Testis (tissue), 2 donors: ENCODE measurements at regions not wholly inside any gene's neighbourhood (a gene's known extent, or its start where the extent isn't known, plus 50 kb on each side); places are given as distances from the start of the nearest gene placed in this dataset.
"Not testable (repeated sequence)": the region's sequence is repeated elsewhere in the genome, so short reads cannot be mapped to it uniquely, and the experiment has no call there.

Source experiments
- DNase-seq: peaks from one replicate; pipeline ENCODE4 v3.0.0-alpha.2; 2019
- H3K27ac ChIP-seq, 2 donors: fragments of 200-600 bp; sonication (generic); one replicate each; pipeline ENCODE4 v1.5.1; 2019
- H3K27me3 ChIP-seq: fragments of 200-600 bp; sonication (generic); one replicate; pipeline ENCODE4 v1.5.1; 2019
- H3K36me3 ChIP-seq: fragments of 200-600 bp; sonication (generic); one replicate; pipeline ENCODE4 v1.5.1; 2017; ENCODE audit warnings: low read depth; ENCODE audit errors: missing control alignments
- H3K4me1 ChIP-seq: fragments of 200-600 bp; sonication (generic); one replicate; pipeline ENCODE4 v1.5.1; 2019
- H3K4me3 ChIP-seq, 2 donors: fragments of 200-600 bp; sonication (generic); one replicate each; pipeline ENCODE4 v1.5.1; 2017 to 2019
- H3K9me3 ChIP-seq: fragments of 200-600 bp; sonication (generic); one replicate; pipeline ENCODE4 v1.5.1; 2017
- POLR2A ChIP-seq: fragments of 450-650 bp; IDR thresholded peaks from one replicate; pipeline ENCODE4 v1.6.1; 2017; ENCODE audit warnings: antibody characterized with exemption, mild to moderate bottlenecking, moderate library complexity
- WGBS, 2 donors: methylation state at CpG; one replicate each; pipeline ENCODE4 v1.1.5; 2018; 5-methylcytosine and 5-hydroxymethylcytosine counted together
- intact Hi-C: fragments of 100-400 bp; cut with DNase I; formaldehyde crosslinking; loops from one replicate; pipeline ENCODE4 v1.15.1; 2023; ENCODE audit warnings: low total_unique reads
- TF ChIP-seq, protein P1 (sequence below), 3 experiments: fragments of 450-650 bp in 2 of 3; fragments of 200-600 bp in 1 of 3; sonication (generic) in 1 of 3; IDR thresholded peaks; one replicate each; pipeline ENCODE4 v1.5.1; 2016 to 2019; ENCODE audit warnings: antibody characterized with exemption in 3 of 3, mild to moderate bottlenecking in 2 of 3, moderate library complexity in 1 of 3

DNA sequence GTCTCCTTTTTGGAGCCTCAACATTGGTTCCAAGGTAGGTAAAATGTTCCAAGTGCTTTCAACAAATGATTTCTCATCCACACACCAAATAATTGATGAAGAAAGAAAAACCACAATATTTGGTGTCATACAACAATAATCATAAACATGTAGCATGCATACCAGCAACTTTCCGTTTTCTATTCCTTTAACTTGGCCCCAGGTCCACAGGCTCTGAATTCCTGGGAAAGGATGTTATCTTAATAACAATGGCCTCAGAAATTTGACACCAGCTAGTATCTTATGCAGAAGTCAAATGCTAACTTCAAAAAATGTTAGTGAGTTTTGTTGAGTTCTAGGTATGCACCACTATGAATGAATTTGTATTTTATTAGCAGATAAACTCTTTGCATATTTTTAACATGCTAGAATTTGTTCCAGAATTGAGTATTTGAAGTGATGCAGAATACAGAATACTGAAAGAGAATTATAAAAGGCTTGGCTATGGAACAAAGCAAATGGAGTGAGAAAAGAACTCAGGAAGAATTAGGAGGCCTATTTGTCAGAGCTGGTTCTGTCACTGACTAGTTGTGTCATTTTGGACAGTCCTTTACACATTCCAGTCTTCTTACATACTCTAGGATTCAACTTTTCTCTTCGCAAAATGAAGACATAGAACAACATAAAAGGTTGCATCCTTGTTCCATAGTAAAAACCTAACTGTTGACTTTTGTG is 435.3 kb upstream of the TNC start:
- Histone ChIP-seq H3K9me3 (no peaks in the 10 kb centered on the region), H3K36me3 (no peaks in the 10 kb centered on the region), H3K4me1 (no peaks in the 10 kb centered on the region), H3K4me3 (no peak overlapping the region), H3K27me3 (no peaks in the 10 kb centered on the region), H3K27ac (no peak overlapping the region)
- intact Hi-C loops = no loop called here
- 83 to 89% methylated on average over 2 of the region's 2 CpGs for WGBS, 2 donors
- TF ChIP-seq, protein P1, sequence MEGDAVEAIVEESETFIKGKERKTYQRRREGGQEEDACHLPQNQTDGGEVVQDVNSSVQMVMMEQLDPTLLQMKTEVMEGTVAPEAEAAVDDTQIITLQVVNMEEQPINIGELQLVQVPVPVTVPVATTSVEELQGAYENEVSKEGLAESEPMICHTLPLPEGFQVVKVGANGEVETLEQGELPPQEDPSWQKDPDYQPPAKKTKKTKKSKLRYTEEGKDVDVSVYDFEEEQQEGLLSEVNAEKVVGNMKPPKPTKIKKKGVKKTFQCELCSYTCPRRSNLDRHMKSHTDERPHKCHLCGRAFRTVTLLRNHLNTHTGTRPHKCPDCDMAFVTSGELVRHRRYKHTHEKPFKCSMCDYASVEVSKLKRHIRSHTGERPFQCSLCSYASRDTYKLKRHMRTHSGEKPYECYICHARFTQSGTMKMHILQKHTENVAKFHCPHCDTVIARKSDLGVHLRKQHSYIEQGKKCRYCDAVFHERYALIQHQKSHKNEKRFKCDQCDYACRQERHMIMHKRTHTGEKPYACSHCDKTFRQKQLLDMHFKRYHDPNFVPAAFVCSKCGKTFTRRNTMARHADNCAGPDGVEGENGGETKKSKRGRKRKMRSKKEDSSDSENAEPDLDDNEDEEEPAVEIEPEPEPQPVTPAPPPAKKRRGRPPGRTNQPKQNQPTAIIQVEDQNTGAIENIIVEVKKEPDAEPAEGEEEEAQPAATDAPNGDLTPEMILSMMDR (IDR thresholded peaks at IDR 0.05) = no peak
- TF ChIP-seq POLR2A = no peak
- no peak for DNase-seq

DNA sequence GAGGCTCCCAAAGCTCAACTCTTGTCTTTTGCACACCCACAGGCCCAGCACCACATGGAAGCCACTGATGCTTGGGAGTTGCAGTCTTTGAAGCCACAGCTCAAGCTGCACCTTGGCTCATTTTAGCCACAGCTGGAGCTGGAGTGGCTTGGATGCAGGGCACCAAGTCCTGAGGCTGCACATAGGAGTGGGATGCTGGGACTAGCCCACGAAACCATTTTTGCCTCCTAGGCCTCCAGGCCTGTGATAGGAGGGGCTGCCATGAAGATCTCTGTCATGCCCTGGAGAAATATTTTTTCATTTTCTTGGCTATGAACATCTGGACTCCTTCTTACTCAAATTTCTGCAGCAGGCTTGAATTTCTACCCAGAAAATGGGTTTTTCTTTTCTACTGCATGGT is 438.5 kb upstream of the TNC start:
- intact Hi-C loops = no loop called here
- H3K27ac ChIP-seq = no peak overlapping the region
- H3K27me3 ChIP-seq = no peaks in the 10 kb centered on the region
- WGBS, 2 donors = 10 to 80% methylated on average over 1 of the region's 1 CpG
- no peak for DNase-seq
- no peak overlapping the region for H3K4me3 ChIP-seq
- no peaks in the 10 kb centered on the region for H3K9me3 ChIP-seq
- H3K36me3 ChIP-seq = no peaks in the 10 kb centered on the region
- no peaks in the 10 kb centered on the region for H3K4me1 ChIP-seq
- no peak for TF ChIP-seq POLR2A
- TF ChIP-seq, protein P1 (IDR thresholded peaks at IDR 0.05) = no peak

DNA sequence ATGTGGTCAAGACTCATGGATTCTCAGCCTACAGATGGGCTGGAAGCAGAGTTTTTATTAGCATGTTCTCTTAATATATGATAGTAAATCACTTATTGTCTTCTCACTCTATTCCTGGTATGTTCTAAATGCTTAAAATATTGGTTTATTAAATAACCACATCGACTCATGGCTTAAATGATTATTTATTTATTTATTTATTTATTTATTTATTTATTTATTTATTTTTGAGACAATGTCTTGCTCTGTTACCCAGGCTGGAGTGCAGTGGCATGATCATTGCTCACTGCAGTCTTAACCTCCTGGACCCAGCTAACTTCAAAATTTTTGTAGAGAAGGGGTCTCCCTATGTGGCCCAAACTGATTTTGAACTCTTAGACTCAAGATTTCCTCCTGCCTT is 457.2 kb upstream of the TNC start:
- WGBS, 2 donors = 83 to 89% methylated on average over 1 of the region's 1 CpG
- H3K4me3 ChIP-seq = no peak overlapping the region
- H3K36me3 ChIP-seq = no peaks in the 10 kb centered on the region
- TF ChIP-seq, protein P1 (IDR thresholded peaks at IDR 0.05) = no peak
- TF ChIP-seq POLR2A = no peak
- no peak for DNase-seq
- no peaks in the 10 kb centered on the region for H3K4me1 ChIP-seq
- H3K9me3 ChIP-seq = no peaks in the 10 kb centered on the region
- intact Hi-C loops = no loop called here
- no peak overlapping the region for H3K27ac ChIP-seq
- H3K27me3 ChIP-seq = no peaks in the 10 kb centered on the region

DNA sequence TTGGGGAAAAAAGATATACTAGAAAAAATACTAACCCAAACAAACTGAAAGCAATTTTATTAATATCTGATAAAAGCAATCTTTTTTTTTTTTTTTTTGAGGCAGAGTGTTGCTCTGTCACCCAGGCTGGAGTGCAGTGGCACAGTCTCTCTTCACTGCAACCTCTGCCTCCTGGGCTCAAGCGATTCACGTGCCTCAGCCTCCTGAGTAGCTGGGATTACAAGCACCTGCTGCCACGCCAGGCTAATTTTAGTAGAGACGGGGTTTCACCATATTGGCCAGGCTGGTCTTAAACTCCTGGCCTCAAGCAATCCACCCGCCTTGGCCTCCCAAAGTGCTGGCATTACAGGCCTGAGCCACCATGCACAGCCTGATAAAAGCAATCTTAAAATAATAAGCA is 467.5 kb upstream of the TNC start:
- H3K36me3 ChIP-seq, DNase-seq, H3K27ac ChIP-seq, H3K9me3 ChIP-seq, H3K27me3 ChIP-seq, H3K4me1 ChIP-seq, intact Hi-C loops, H3K4me3 ChIP-seq: not testable (repeated sequence)
- WGBS, 2 donors = 81 to 86% methylated on average over 5 of the region's 5 CpGs

DNA sequence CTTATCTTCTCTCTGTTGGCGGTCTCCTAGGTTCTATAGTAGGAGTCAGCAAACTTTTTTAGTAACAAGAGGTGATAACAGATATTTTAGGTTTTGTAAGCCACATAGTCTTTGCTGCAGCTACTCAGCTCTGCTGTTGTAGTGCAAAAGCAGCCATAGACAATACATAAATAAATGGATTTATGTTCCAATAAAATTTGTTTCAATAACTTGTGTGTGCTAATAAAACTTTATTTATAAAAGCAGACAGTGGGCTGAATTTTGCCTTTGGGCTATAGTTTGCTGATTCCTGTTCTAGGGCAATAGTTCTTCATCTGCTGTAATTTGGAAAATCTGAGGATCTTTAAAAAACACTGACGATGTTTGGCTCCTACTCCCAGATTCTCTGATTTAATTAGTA is 469.4 kb upstream of the TNC start:
- DNase-seq = no peak
- intact Hi-C loops = no loop called here
- H3K4me1 ChIP-seq = no peaks in the 10 kb centered on the region
- no peak overlapping the region for H3K4me3 ChIP-seq
- TF ChIP-seq, protein P1 (IDR thresholded peaks at IDR 0.05) = no peak
- no peak for TF ChIP-seq POLR2A
- H3K27ac ChIP-seq = no peak overlapping the region
- WGBS, 2 donors = 77 to 81% methylated on average over 2 of the region's 2 CpGs
- H3K27me3 ChIP-seq = no peaks in the 10 kb centered on the region
- H3K36me3 ChIP-seq = no peaks in the 10 kb centered on the region
- no peaks in the 10 kb centered on the region for H3K9me3 ChIP-seq
